T-cell (primary cell): ENCODE measurements at regions not wholly inside any gene's neighbourhood (a gene's known extent, or its start where the extent isn't known, plus 50 kb on each side); places are given as distances from the start of the nearest gene placed in this dataset.

Source experiments
- ATAC-seq, 4 experiments: fragments of 200-7000 bp in 3 of 4; fragments of 150-1000 bp in 1 of 4; cut with Tn5 transposase; replicated peaks in 1 of 4; 1 replicate in 3 of 4; 2 replicates in 1 of 4; pipeline ENCODE4 v1.10.0; 2021; ENCODE audit warnings: moderate library complexity in 3 of 4, mild to moderate bottlenecking in 2 of 4, moderate number of reproducible peaks in 1 of 4
- CTCF ChIA-PET, 2 donors: fragments of 300-600 bp; sonication (Branson Sonifier 250); formaldehyde crosslinking; loops; one replicate each; lab custom pipeline; 2022; ENCODE audit warnings: antibody characterized with exemption in 2 of 2; lab: Charles Lee
- POLR2A ChIA-PET, 2 donors: fragments of 300-600 bp; sonication (Branson Sonifier 250); formaldehyde crosslinking; loops; one replicate each; lab custom pipeline; 2022; ENCODE audit warnings: antibody characterized with exemption in 2 of 2; lab: Charles Lee
- DNase-seq, 35 experiments: peaks; one replicate each; pipeline versions ENCODE4 v3.0.0 to v3.0.0-alpha.2; 2013 to 2023
- H3K27ac ChIP-seq: one replicate; pipeline ENCODE4 v1.5.1; 2013; ENCODE audit warnings: low read length
- H3K27me3 ChIP-seq, 2 experiments: replicated peaks in 1 of 2; 1 replicate in 1 of 2; 2 replicates in 1 of 2; pipeline versions ENCODE4 v1.6.1 to v1.7.0; 2013; ENCODE audit warnings: low read length in 1 of 2, mixed read lengths in 1 of 2; ENCODE audit not compliant: control insufficient read depth in 2 of 2, insufficient read depth in 2 of 2; ENCODE audit errors: extremely low read depth in 1 of 2
- H3K36me3 ChIP-seq, 2 donors: 1 replicate in 1 of 2; 2 replicates in 1 of 2; pipeline versions ENCODE4 v1.6.1 to v1.7.0; 2013; ENCODE audit warnings: low read length in 1 of 2; ENCODE audit not compliant: control insufficient read depth in 2 of 2, insufficient read depth in 1 of 2; ENCODE audit errors: extremely low read depth in 1 of 2
- H3K4me1 ChIP-seq, 2 experiments: 1 replicate in 1 of 2; 2 replicates in 1 of 2; pipeline versions ENCODE4 v1.6.1 to v1.7.0; 2013; ENCODE audit warnings: low read length in 2 of 2, mixed read lengths in 1 of 2; ENCODE audit not compliant: insufficient read depth in 2 of 2, control insufficient read depth in 1 of 2; ENCODE audit errors: extremely low read depth in 1 of 2
- H3K4me3 ChIP-seq, 2 donors: 1 replicate in 1 of 2; 2 replicates in 1 of 2; pipeline versions ENCODE4 v1.5.1 to v1.7.0; 2013; ENCODE audit warnings: mild to moderate bottlenecking in 2 of 2, low read length in 1 of 2, moderate library complexity in 1 of 2; ENCODE audit not compliant: control insufficient read depth in 1 of 2; ENCODE audit errors: extremely low read depth in 1 of 2
- H3K9me3 ChIP-seq: 2 replicates; pipeline ENCODE4 v1.7.0; 2013
- H3K27ac Mint-ChIP-seq, 2 donors: one replicate each; pipeline ENCODE4 v1.8.0; 2020 to 2021; ENCODE audit warnings: mild to moderate bottlenecking in 2 of 2, mixed read lengths in 2 of 2
- H3K27me3 Mint-ChIP-seq, 2 donors: one replicate each; pipeline ENCODE4 v1.8.0; 2021 to 2022; ENCODE audit warnings: mixed read lengths in 2 of 2
- H3K36me3 Mint-ChIP-seq: one replicate; pipeline ENCODE4 v1.8.0; 2021; ENCODE audit warnings: mixed read lengths
- H3K4me1 Mint-ChIP-seq, 3 donors: one replicate each; pipeline ENCODE4 v1.8.0; 2020 to 2022; ENCODE audit warnings: mixed read lengths in 3 of 3, mild to moderate bottlenecking in 1 of 3
- H3K4me3 Mint-ChIP-seq, 3 donors: one replicate each; pipeline ENCODE4 v1.8.0; 2020 to 2022; ENCODE audit warnings: mild to moderate bottlenecking in 3 of 3, mixed read lengths in 3 of 3, moderate library complexity in 3 of 3
- H3K9me3 Mint-ChIP-seq, 3 donors: one replicate each; pipeline ENCODE4 v1.8.0; 2020 to 2022; ENCODE audit warnings: mixed read lengths in 3 of 3
- WGBS: methylation state at CpG from one replicate; pipeline ENCODE4 v1.1.5; 2013; ENCODE audit warnings: missing lambda C conversion rate; ENCODE audit not compliant: insufficient coverage; 5-methylcytosine and 5-hydroxymethylcytosine counted together

DNA sequence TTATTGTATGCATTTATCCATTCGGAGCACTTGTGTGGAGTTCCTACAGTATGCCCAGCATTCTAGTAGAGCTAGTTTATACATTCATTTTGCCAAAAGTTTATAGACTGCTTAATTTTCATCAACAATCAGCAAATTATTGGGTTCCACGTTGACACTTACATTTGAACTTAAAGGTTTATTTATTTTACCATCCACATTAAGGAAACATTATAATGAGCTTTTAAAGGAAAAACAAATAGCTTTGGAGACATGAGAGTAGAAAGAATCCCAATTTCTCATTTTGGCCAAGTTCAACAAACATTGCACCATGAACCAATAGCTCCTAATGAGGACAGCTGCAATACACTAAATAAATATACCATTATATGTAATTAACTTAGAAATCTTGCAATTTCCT is 501.2 kb upstream of the SMIM21 start:
- no peaks in the 10 kb centered on the region for H3K9me3 Mint-ChIP-seq
- no CpG with 5 or more reads among the region's 2 CpGs for WGBS
- no peak overlapping the region for H3K27ac ChIP-seq

DNA sequence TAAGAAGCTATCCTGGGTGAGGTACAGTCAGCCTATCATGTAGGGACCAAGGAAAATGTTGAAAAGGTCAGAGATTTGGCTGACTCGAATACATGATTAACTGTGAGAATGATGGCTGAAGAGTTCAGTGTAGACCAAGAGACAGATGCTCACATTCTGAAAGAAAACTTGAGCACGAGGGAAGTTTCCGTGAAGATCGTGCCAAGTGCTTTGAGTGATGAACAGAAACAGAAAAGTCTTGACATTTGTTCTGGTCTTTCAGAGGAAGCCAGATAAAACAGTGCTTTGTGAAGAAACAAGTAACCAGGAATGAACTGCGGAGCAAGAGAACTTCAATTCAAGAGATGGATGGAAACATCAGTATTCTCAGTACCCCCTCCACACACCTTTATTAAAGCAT is 500.3 kb upstream of the SMIM21 start:
- Histone ChIP-seq H3K36me3 (no peaks in the 10 kb centered on the region), H3K4me1 (no peaks in the 10 kb centered on the region), H3K9me3 (no peaks in the 10 kb centered on the region), H3K27me3 (no peaks in the 10 kb centered on the region), H3K27ac (no peak overlapping the region), H3K4me3 (no peak overlapping the region)
- H3K27me3 Mint-ChIP-seq, result peaks cover 2 to 4% of the 10 kb centered on the region in 2 donors
- H3K9me3 Mint-ChIP-seq, result no peaks in the 10 kb centered on the region
- no peak overlapping the region for H3K27ac Mint-ChIP-seq
- CTCF ChIA-PET, result no interaction called here
- WGBS, result 82% methylated on average over 4 of the region's 5 CpGs
- POLR2A ChIA-PET, result no interaction called here
- H3K36me3 Mint-ChIP-seq, result no peaks in the 10 kb centered on the region
- ATAC-seq (no peak), DNase-seq (no peak)
- no peaks in the 10 kb centered on the region for H3K4me1 Mint-ChIP-seq
- no peak overlapping the region for H3K4me3 Mint-ChIP-seq

More for the DNA sequence above, 501.2 kb upstream of the SMIM21 start:
- no peaks in the 10 kb centered on the region for H3K36me3 Mint-ChIP-seq
- CTCF ChIA-PET, result no interaction called here
- peaks cover 2 to 4% of the 10 kb centered on the region in 2 donors for H3K27me3 Mint-ChIP-seq
- no peaks in the 10 kb centered on the region for H3K4me1 Mint-ChIP-seq
- Histone ChIP-seq H3K4me3 (no peak overlapping the region), H3K4me1 (no peaks in the 10 kb centered on the region), H3K36me3 (no peaks in the 10 kb centered on the region), H3K27me3 (no peaks in the 10 kb centered on the region), H3K9me3 (no peaks in the 10 kb centered on the region)
- no peak overlapping the region for H3K27ac Mint-ChIP-seq
- ATAC-seq (no peak), DNase-seq (no peak)
- POLR2A ChIA-PET, result no interaction called here
- no peak overlapping the region for H3K4me3 Mint-ChIP-seq

DNA sequence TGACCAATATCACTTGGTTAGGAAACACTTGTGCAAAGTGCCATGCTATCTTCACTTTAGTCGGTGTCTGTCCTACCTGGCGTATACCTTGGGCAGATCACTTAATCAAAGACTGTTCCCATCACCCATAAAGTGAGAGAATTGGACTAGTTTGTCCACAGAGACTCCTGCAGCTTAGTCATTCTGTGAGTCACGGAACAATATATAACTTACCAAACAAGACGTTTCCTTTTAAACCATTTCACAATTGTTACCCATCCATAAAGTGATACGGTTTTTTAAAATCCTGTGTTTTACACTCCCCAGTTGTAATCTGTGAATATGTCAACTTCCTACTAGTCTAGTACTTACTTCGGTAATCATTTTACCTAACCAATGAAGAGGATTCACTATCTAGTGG is 499.3 kb upstream of the SMIM21 start:
- Mint-ChIP-seq H3K9me3 (no peaks in the 10 kb centered on the region), H3K27ac (no peak overlapping the region), H3K27me3 (peaks cover 2 to 5% of the 10 kb centered on the region in 2 donors), H3K36me3 (no peaks in the 10 kb centered on the region), H3K4me1 (no peaks in the 10 kb centered on the region), H3K4me3 (no peak overlapping the region)
- no peak overlapping the region for H3K27ac ChIP-seq
- WGBS, result no CpG with 5 or more reads among the region's 6 CpGs
- H3K9me3 ChIP-seq, result no peaks in the 10 kb centered on the region
- ATAC-seq (no peak), DNase-seq (no peak)
- H3K4me1 ChIP-seq, result no peaks in the 10 kb centered on the region
- H3K27me3 ChIP-seq, result no peaks in the 10 kb centered on the region
- H3K36me3 ChIP-seq, result no peaks in the 10 kb centered on the region
- CTCF ChIA-PET, result no interaction called here
- no peak overlapping the region for H3K4me3 ChIP-seq
- POLR2A ChIA-PET, result no interaction called here

DNA sequence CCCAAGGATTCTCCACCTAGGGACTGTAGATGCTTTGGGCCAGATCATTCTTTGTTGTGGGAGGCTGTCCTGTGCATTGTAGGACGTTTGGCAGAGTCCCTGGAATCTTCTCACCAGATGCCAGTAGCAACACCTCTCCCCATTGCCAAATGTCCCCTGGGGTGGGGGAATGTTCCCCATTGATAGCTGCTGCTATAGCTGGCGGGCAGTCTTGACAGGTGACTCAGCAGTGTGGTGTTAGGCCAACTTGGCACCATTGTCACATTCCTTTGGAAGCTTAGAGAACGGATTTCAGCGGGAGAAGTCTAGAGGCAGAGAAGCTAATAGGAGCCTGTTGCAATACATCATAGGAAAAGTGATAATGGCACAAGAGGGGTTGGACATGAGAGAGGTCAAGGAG is 495.7 kb upstream of the SMIM21 start:
- WGBS, result 78% methylated on average over 3 of the region's 4 CpGs
- no peak overlapping the region for H3K27ac ChIP-seq
- ChIA-PET POLR2A (no interaction called here), CTCF (no interaction called here)
- H3K27me3 ChIP-seq, result no peaks in the 10 kb centered on the region
- Mint-ChIP-seq H3K4me1 (no peaks in the 10 kb centered on the region), H3K27ac (no peak overlapping the region), H3K9me3 (no peaks in the 10 kb centered on the region), H3K4me3 (no peak overlapping the region), H3K27me3 (peaks cover 4 to 17% of the 10 kb centered on the region in 2 donors), H3K36me3 (no peaks in the 10 kb centered on the region)
- H3K9me3 ChIP-seq, result no peaks in the 10 kb centered on the region
- ATAC-seq (no peak), DNase-seq (no peak)
- no peaks in the 10 kb centered on the region for H3K4me1 ChIP-seq
- H3K4me3 ChIP-seq, result no peak overlapping the region
- H3K36me3 ChIP-seq, result no peaks in the 10 kb centered on the region

DNA sequence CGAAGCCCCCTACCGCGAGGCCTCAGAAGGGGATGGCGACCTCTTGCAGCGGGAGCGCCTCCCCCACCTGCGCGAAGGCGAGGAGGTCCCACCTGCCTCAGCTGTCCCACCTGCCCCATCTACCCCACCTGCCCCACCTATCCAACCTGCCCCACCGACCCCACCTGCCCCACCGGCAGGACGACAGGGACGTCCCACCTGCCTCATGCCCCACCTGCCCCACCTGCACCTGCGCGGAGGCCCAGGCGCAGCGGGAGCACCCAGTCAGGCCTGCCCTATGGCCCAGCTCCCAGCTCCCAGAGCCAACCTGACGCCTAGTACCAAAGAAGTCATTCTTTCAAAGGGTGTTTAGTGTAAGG is 489.1 kb upstream of the SMIM21 start:
- 15% methylated on average over 9 of the region's 18 CpGs for WGBS
- Histone ChIP-seq H3K9me3 (no peaks in the 10 kb centered on the region), H3K4me3 (no peak overlapping the region), H3K4me1 (no peaks in the 10 kb centered on the region), H3K27ac (no peak overlapping the region), H3K27me3 (peaks cover 7 to 17% of the 10 kb centered on the region in 2 experiments), H3K36me3 (no peaks in the 10 kb centered on the region)
- Mint-ChIP-seq H3K27ac (no peak overlapping the region), H3K9me3 (no peaks in the 10 kb centered on the region), H3K27me3 (peaks cover 26% of the 10 kb centered on the region in 2 donors), H3K36me3 (no peaks in the 10 kb centered on the region), H3K4me3 (no peak overlapping the region), H3K4me1 (no peaks in the 10 kb centered on the region)
- ATAC-seq (no peak), DNase-seq (no peak)
- CTCF ChIA-PET, result no interaction called here
- POLR2A ChIA-PET, result no interaction called here

DNA sequence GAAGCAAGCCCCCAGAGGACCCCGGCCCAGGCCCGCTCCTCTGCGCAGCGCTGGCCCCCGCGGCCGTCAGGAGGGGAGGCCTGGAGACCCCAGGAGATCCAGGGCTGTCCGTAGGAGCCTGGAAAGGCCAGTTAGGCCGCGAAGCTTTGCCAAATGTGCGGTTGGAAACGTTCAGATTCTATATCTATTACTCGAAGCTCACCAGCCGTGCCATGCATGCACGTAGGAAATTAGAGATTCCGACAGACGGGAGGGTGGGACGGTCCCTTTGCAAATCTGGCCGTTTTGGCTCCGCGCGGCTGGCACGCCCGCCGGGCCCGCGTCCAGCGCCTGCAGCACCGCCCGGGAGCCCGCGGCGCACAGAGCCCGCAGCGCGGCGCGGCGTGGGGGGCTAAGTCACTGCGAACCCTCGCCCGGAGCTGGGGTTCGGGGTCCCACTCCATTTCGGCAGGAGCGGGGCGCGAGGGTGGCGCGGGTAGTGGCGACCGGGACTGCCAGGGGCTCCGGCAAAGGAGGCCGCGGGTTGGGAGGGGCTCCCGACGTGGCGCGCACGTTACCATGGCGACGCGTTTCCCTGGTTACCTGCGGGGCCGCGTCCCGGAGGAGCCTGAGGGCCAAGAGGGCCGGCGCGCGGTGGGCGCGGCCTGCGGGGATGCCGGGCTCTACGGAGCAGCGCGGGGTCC is 488.6 kb upstream of the SMIM21 start:
- CTCF ChIA-PET, result no interaction called here
- ATAC-seq (no peak), DNase-seq (no peak)
- no peaks in the 10 kb centered on the region for H3K36me3 Mint-ChIP-seq
- Histone ChIP-seq H3K27ac (no peak overlapping the region), H3K4me3 (no peak overlapping the region), H3K27me3 (peaks cover 7 to 17% of the 10 kb centered on the region in 2 experiments), H3K4me1 (no peaks in the 10 kb centered on the region), H3K9me3 (no peaks in the 10 kb centered on the region), H3K36me3 (no peaks in the 10 kb centered on the region)
- no peaks in the 10 kb centered on the region for H3K4me1 Mint-ChIP-seq
- POLR2A ChIA-PET, result no interaction called here
- no peaks in the 10 kb centered on the region for H3K9me3 Mint-ChIP-seq
- peaks cover 22 to 26% of the 10 kb centered on the region in 2 donors for H3K27me3 Mint-ChIP-seq
- H3K27ac Mint-ChIP-seq, result no peak overlapping the region
- H3K4me3 Mint-ChIP-seq, result no peak overlapping the region
- 9% methylated on average over 74 of the region's 77 CpGs for WGBS

DNA sequence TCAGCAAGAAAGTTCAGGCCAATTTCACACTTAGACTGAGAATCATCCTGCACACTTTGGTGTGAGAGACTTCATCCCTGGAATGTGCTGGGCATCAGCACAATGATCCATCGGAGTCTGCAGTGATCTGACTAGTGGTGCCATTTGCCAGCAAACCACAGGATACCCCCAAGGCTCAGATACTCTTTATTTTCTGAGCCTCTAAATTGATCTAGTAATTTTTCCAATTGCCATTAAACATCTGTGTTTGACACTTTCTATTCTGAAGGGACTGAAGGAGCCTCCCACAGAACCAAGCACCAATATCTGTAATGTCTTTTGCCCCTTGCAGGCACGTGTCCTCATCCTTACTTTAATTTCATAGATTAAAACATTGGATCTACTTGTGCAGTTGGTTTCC is 485.3 kb upstream of the SMIM21 start:
- ChIA-PET CTCF (no interaction called here), POLR2A (no interaction called here)
- no peak for DNase-seq
- Mint-ChIP-seq H3K9me3 (no peaks in the 10 kb centered on the region), H3K4me1 (no peaks in the 10 kb centered on the region), H3K27me3 (peaks cover 10 to 21% of the 10 kb centered on the region in 2 donors), H3K4me3 (no peak overlapping the region), H3K36me3 (no peaks in the 10 kb centered on the region), H3K27ac (no peak overlapping the region)
- Histone ChIP-seq H3K27me3 (peaks cover 7 to 15% of the 10 kb centered on the region in 2 experiments), H3K36me3 (no peaks in the 10 kb centered on the region), H3K9me3 (no peaks in the 10 kb centered on the region), H3K4me3 (no peak overlapping the region), H3K27ac (no peak overlapping the region), H3K4me1 (no peaks in the 10 kb centered on the region)
- no CpG with 5 or more reads among the region's 2 CpGs for WGBS
- no peak for ATAC-seq
